ENCODE measurements at regions not wholly inside any gene's neighbourhood (a gene's known extent, or its start where the extent isn't known, plus 50 kb on each side); places are given as distances from the start of the nearest gene placed in this dataset.

DNA sequence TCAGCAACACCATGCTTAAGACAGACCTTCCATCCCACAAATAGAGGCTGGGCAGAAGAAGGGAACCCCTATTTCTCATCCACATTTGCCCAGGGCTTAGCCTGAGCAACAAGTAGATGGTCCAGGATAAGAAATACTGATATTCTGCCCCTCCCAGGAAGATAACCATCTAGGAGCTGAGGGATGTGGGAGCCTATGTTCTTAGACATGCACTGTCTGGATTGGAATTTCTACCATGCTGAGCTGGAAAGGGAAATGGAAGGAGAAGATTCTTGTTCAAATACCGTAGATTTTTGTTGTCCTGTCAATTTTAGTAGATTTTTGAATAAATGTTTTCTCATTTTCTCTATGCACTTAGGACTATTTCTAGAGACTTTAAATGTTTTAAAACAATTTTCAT, 450.7 kb upstream of the SEMA6D start:
- Histone ChIP-seq H3K4me1 (ENCODE audit: insufficient read depth, low read length) (no peaks in the 10 kb centered on the region), H3K36me3 (ENCODE audit: low read depth, low read length) (no peaks in the 10 kb centered on the region), H3K79me2 (ENCODE audit: low read length) (no peaks in the 10 kb centered on the region), H3K9me2 (replicated peaks; ENCODE audit: low read length) (no peaks in the 10 kb centered on the region), H3K27ac (ENCODE audit: low read length) (no peak overlapping the region), H3F3A (ENCODE audit: low read length, unreplicated experiment) (no peaks in the 10 kb centered on the region), H3K4me2 (ENCODE audit: low read length) (no peak overlapping the region), H3K9ac (ENCODE audit: low read length) (no peak overlapping the region), H3K9me3 (ENCODE audit: low read length) (no peaks in the 10 kb centered on the region), H3K27me3 (ENCODE audit: low read length) (no peaks in the 10 kb centered on the region), H3K4me3 (ENCODE audit: low read length) (no peak overlapping the region), H2AFZ (ENCODE audit: low read length) (no peak overlapping the region), H4K20me1 (ENCODE audit: low read length) (no peaks in the 10 kb centered on the region)
- ATAC-seq = no peak
- no TSS peak for BruUV-seq (replicated peaks)
- POLR2A ChIA-PET (ENCODE audit: unreplicated experiment) = no interaction called here
- CTCF ChIA-PET = no interaction called here
- intact Hi-C loops (cut with micrococcal nuclease) = no loop called here
- TF ChIP-seq EZH2phosphoT487 (IDR thresholded peaks at IDR 0.05; ENCODE audit: borderline replicate concordance, low read length) = no peak
- TF ChIP-seq EZH2 (IDR thresholded peaks at IDR 0.05; ENCODE audit: low read length, unreplicated experiment) = no peak
- no peak for TF ChIP-seq CTCF (conservative IDR thresholded peaks at IDR 0.05; ENCODE audit: low read depth, low read length)
- no peak for DNase-seq

- BruUV-seq (replicated peaks) = no TSS peak
- ChIA-PET CTCF (no interaction called here), POLR2A (ENCODE audit: unreplicated experiment) (interaction anchor here (0.6 kb wide), 1 partner anchor 11 kb away, joined by 3 read pairs; no protein-coding TSS in a partner anchor)
- no peaks in the 10 kb centered on the region for H4K20me1 ChIP-seq (ENCODE audit: low read length)
- no peak overlapping the region for H3K4me3 ChIP-seq (ENCODE audit: low read length)
- intact Hi-C loops (cut with micrococcal nuclease) = no loop called here
- H3K4me2 ChIP-seq (ENCODE audit: low read length) = no peak overlapping the region
- H3K79me2 ChIP-seq (ENCODE audit: low read length) = no peaks in the 10 kb centered on the region
- TF ChIP-seq EZH2phosphoT487 (IDR thresholded peaks at IDR 0.05; ENCODE audit: borderline replicate concordance, low read length) (no peak), CTCF (conservative IDR thresholded peaks at IDR 0.05; ENCODE audit: low read depth, low read length) (no peak), EZH2 (IDR thresholded peaks at IDR 0.05; ENCODE audit: low read length, unreplicated experiment) (no peak)
- H3K9ac ChIP-seq (ENCODE audit: low read length) = no peak overlapping the region
- H2AFZ ChIP-seq (ENCODE audit: low read length) = no peak overlapping the region
- no peaks in the 10 kb centered on the region for H3K36me3 ChIP-seq (ENCODE audit: low read depth, low read length)
- ATAC-seq (no peak), DNase-seq (no peak)
- H3K4me1 ChIP-seq (ENCODE audit: insufficient read depth, low read length) = no peaks in the 10 kb centered on the region
- no peak overlapping the region for H3K27ac ChIP-seq (ENCODE audit: low read length)
- H3F3A ChIP-seq (ENCODE audit: low read length, unreplicated experiment) = no peaks in the 10 kb centered on the region
- no peaks in the 10 kb centered on the region for H3K9me2 ChIP-seq (replicated peaks; ENCODE audit: low read length)
- no peaks in the 10 kb centered on the region for H3K9me3 ChIP-seq (ENCODE audit: low read length)
- no peaks in the 10 kb centered on the region for H3K27me3 ChIP-seq (ENCODE audit: low read length)
Observed at GRCh38 chr15:47273864-47274263, 443.4 kb upstream of the SEMA6D start.

- Histone ChIP-seq H3F3A (ENCODE audit: low read length, unreplicated experiment) (no peaks in the 10 kb centered on the region), H3K27ac (ENCODE audit: low read length) (no peak overlapping the region), H3K27me3 (ENCODE audit: low read length) (no peaks in the 10 kb centered on the region; the same call in 1 of the 2 replicates), H4K20me1 (ENCODE audit: low read length) (no peaks in the 10 kb centered on the region), H3K4me3 (ENCODE audit: low read length) (no peak overlapping the region), H3K36me3 (ENCODE audit: low read depth, low read length) (no peaks in the 10 kb centered on the region), H3K4me2 (ENCODE audit: low read length) (no peak overlapping the region), H3K4me1 (ENCODE audit: insufficient read depth, low read length) (no peaks in the 10 kb centered on the region), H3K9ac (ENCODE audit: low read length) (no peak overlapping the region), H3K79me2 (ENCODE audit: low read length) (no peaks in the 10 kb centered on the region), H2AFZ (ENCODE audit: low read length) (no peak overlapping the region), H3K9me2 (replicated peaks; ENCODE audit: low read length) (no peaks in the 10 kb centered on the region), H3K9me3 (ENCODE audit: low read length) (no peaks in the 10 kb centered on the region)
- no peak for TF ChIP-seq CTCF (conservative IDR thresholded peaks at IDR 0.05; ENCODE audit: low read depth, low read length)
- TF ChIP-seq EZH2 (IDR thresholded peaks at IDR 0.05; ENCODE audit: low read length, unreplicated experiment) = no peak
- TF ChIP-seq EZH2phosphoT487 (IDR thresholded peaks at IDR 0.05; ENCODE audit: borderline replicate concordance, low read length) = no peak
- no TSS peak for BruUV-seq (replicated peaks)
- ATAC-seq (no peak), DNase-seq (no peak)
- POLR2A ChIA-PET (ENCODE audit: unreplicated experiment) = no interaction called here
- CTCF ChIA-PET = no interaction called here
- intact Hi-C loops (cut with micrococcal nuclease) = no loop called here
Observed at GRCh38 chr15:47283246-47283645, 434.1 kb upstream of the SEMA6D start.

All from PC-3 (cell line).